HCT116 (cell line): ENCODE measurements at regions not wholly inside any gene's neighbourhood (a gene's known extent, or its start where the extent isn't known, plus 50 kb on each side); places are given as distances from the start of the nearest gene placed in this dataset.

Experiments used
- ELF1 ChIP-seq: IDR thresholded peaks from 2 replicates; pipeline ENCODE4 v1.6.1; 2012; ENCODE audit warnings: low read depth, borderline replicate concordance
- FOSL1 ChIP-seq: IDR thresholded peaks from 2 replicates; pipeline ENCODE4 v1.6.1; 2012; ENCODE audit warnings: low read depth
- POLR2A ChIP-seq: IDR thresholded peaks from 2 replicates; pipeline ENCODE4 v1.7.0; 2011; ENCODE audit warnings: borderline replicate concordance; ENCODE audit not compliant: insufficient read depth, insufficient read length; ENCODE audit errors: extremely low read depth
- POLR2AphosphoS5 ChIP-seq: IDR thresholded peaks from 2 replicates; pipeline ENCODE4 v1.6.1; 2011; ENCODE audit warnings: mild to moderate bottlenecking, low read depth, low read length, moderate library complexity
- TCF7L2 ChIP-seq: IDR thresholded peaks from 2 replicates; pipeline ENCODE4 v1.7.0; 2011; ENCODE audit warnings: borderline replicate concordance, inconsistent platforms; ENCODE audit not compliant: insufficient read depth, insufficient read length; ENCODE audit errors: extremely low read depth
- ZFX ChIP-seq: fragments of 450-650 bp; IDR thresholded peaks from 2 replicates; pipeline ENCODE4 v1.6.1; 2017
- TF ChIP-seq, protein P1 (sequence below), 3 experiments: fragments of 200-600 bp in 1 of 3; sonication (generic) in 1 of 3; IDR thresholded peaks in 2 of 3; conservative IDR thresholded peaks in 1 of 3; 2 replicates each; pipeline ENCODE4 v1.5.1; 2012 to 2017; ENCODE audit warnings: low read depth in 2 of 3, low read length in 2 of 3, antibody characterized with exemption in 1 of 3, borderline replicate concordance in 1 of 3, control low read depth in 1 of 3, mild to moderate bottlenecking in 1 of 3, mixed read lengths in 1 of 3, mixed run types in 1 of 3, moderate library complexity in 1 of 3; ENCODE audit not compliant: insufficient read depth in 1 of 3

- TF ChIP-seq, protein P1, sequence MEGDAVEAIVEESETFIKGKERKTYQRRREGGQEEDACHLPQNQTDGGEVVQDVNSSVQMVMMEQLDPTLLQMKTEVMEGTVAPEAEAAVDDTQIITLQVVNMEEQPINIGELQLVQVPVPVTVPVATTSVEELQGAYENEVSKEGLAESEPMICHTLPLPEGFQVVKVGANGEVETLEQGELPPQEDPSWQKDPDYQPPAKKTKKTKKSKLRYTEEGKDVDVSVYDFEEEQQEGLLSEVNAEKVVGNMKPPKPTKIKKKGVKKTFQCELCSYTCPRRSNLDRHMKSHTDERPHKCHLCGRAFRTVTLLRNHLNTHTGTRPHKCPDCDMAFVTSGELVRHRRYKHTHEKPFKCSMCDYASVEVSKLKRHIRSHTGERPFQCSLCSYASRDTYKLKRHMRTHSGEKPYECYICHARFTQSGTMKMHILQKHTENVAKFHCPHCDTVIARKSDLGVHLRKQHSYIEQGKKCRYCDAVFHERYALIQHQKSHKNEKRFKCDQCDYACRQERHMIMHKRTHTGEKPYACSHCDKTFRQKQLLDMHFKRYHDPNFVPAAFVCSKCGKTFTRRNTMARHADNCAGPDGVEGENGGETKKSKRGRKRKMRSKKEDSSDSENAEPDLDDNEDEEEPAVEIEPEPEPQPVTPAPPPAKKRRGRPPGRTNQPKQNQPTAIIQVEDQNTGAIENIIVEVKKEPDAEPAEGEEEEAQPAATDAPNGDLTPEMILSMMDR (IDR thresholded peaks at IDR 0.05 in 2 of 3, conservative IDR thresholded peaks at IDR 0.05 in 1 of 3; ENCODE audit: borderline replicate concordance in 1 of 3, insufficient read depth in 1 of 3, low read depth in 2 of 3, low read length in 2 of 3), result no peak
- TF ChIP-seq ELF1 (no peak), ZFX (no peak), FOSL1 (no peak), TCF7L2 (no peak), POLR2A (no peak), POLR2AphosphoS5 (no peak)
These were observed 1486.2 kb upstream of the SEL1L start for GRCh38 chr14:83019744-83020414.
